Neural cell (in vitro differentiated cells): ENCODE measurements at regions not wholly inside any gene's neighbourhood (a gene's known extent, or its start where the extent isn't known, plus 50 kb on each side); places are given as distances from the start of the nearest gene placed in this dataset.

ENCODE experiments used
- H2AFZ ChIP-seq: fragments of 200-600, 300-800 bp; sonication (generic), shearing (Covaris generic); 2 replicates; pipeline ENCODE4 v1.6.0; 2014; ENCODE audit warnings: low read depth, mild to moderate bottlenecking, antibody characterized with exemption, low read length, moderate library complexity
- H3F3A ChIP-seq: fragments of 200-600 bp; shearing (Covaris generic); 2 replicates; pipeline ENCODE4 v1.6.1; 2016; ENCODE audit warnings: mild to moderate bottlenecking, moderate library complexity, mixed read lengths, antibody characterized with exemption, low read length; ENCODE audit not compliant: insufficient read depth, poor library complexity, severe bottlenecking
- H3K27ac ChIP-seq: fragments of 200-600, 300-800 bp; sonication (generic), shearing (Covaris generic); 2 replicates; pipeline ENCODE4 v1.5.1; 2014; ENCODE audit warnings: mild to moderate bottlenecking, low read length, moderate library complexity
- H3K27me3 ChIP-seq: fragments of 300-800, 200-600 bp; sonication (generic), shearing (Covaris generic); 2 replicates; pipeline ENCODE4 v1.6.0; 2014; ENCODE audit warnings: mild to moderate bottlenecking, low read depth, low read length, moderate library complexity; ENCODE audit not compliant: insufficient read depth
- H3K36me3 ChIP-seq: fragments of 300-800, 200-600 bp; sonication (generic), shearing (Covaris generic); 2 replicates; pipeline ENCODE4 v1.5.1; 2014; ENCODE audit warnings: mild to moderate bottlenecking, antibody characterized with exemption, low read length, moderate library complexity; ENCODE audit not compliant: insufficient read depth
- H3K4me2 ChIP-seq: fragments of 300-800, 200-600 bp; sonication (generic), shearing (Covaris generic); 2 replicates; pipeline ENCODE4 v1.6.0; 2014; ENCODE audit warnings: mild to moderate bottlenecking, low read length
- H3K4me3 ChIP-seq: fragments of 300-800, 200-600 bp; sonication (generic), shearing (Covaris generic); 2 replicates; pipeline ENCODE4 v1.5.1; 2014; ENCODE audit warnings: mild to moderate bottlenecking, low read length, moderate library complexity
- H3K79me2 ChIP-seq: fragments of 200-600 bp; shearing (Covaris generic); replicated peaks from 2 replicates; pipeline ENCODE4 v1.6.0; 2014; ENCODE audit warnings: mild to moderate bottlenecking, low read length, moderate library complexity; ENCODE audit not compliant: insufficient read depth
- H3K9ac ChIP-seq: fragments of 300-800, 200-600 bp; sonication (generic), shearing (Covaris generic); 2 replicates; pipeline ENCODE4 v1.6.1; 2016; ENCODE audit warnings: mild to moderate bottlenecking, low read length, mixed read lengths
- H3K9me2 ChIP-seq: fragments of 200-600 bp; shearing (Covaris generic); 2 replicates; pipeline ENCODE4 v1.6.1; 2016; ENCODE audit warnings: mild to moderate bottlenecking, low read length, mixed read lengths; ENCODE audit not compliant: insufficient read depth
- H3K9me3 ChIP-seq: fragments of 200-600, 300-800 bp; sonication (generic), shearing (Covaris generic); 2 replicates; pipeline ENCODE4 v1.6.1; 2016; ENCODE audit warnings: mild to moderate bottlenecking, mixed run types, low read length, moderate library complexity, mixed read lengths
- H4K20me1 ChIP-seq: fragments of 200-600 bp; shearing (Covaris generic); 2 replicates; pipeline ENCODE4 v1.6.1; 2016; ENCODE audit warnings: mild to moderate bottlenecking, mixed run types; ENCODE audit not compliant: insufficient read depth
- EP300 ChIP-seq: fragments of 450-650 bp; conservative IDR thresholded peaks from 2 replicates; pipeline ENCODE4 v1.6.1; 2014; ENCODE audit warnings: antibody characterized with exemption, mild to moderate bottlenecking, moderate library complexity; ENCODE audit not compliant: poor library complexity, severe bottlenecking
- EZH2 ChIP-seq: fragments of 200-600, 300-800 bp; shearing (Covaris generic), sonication (generic); IDR thresholded peaks from 2 replicates; pipeline ENCODE4 v1.6.1; 2014; ENCODE audit warnings: antibody characterized with exemption, low read length, borderline replicate concordance, mild to moderate bottlenecking; ENCODE audit not compliant: insufficient read depth, poor library complexity, severe bottlenecking
- MXI1 ChIP-seq: fragments of 450-650 bp; conservative IDR thresholded peaks from 2 replicates; pipeline ENCODE4 v1.6.1; 2014; ENCODE audit warnings: antibody characterized with exemption, mild to moderate bottlenecking; ENCODE audit not compliant: poor library complexity, severe bottlenecking
- POLR2AphosphoS5 ChIP-seq: IDR thresholded peaks from 2 replicates; pipeline ENCODE4 v1.6.1; 2012
- RAD21 ChIP-seq: fragments of 450-650 bp; conservative IDR thresholded peaks from 2 replicates; pipeline ENCODE4 v1.6.1; 2014; ENCODE audit warnings: antibody characterized with exemption, mild to moderate bottlenecking, moderate library complexity
- SMC3 ChIP-seq: fragments of 450-650 bp; conservative IDR thresholded peaks from 2 replicates; pipeline ENCODE4 v1.6.1; 2014; ENCODE audit warnings: antibody characterized with exemption, mild to moderate bottlenecking, moderate library complexity; ENCODE audit not compliant: poor library complexity
- TAF1 ChIP-seq: IDR thresholded peaks from 2 replicates; pipeline ENCODE4 v1.6.1; 2012; ENCODE audit warnings: low read depth
- TF ChIP-seq, protein P1 (sequence below): IDR thresholded peaks from 2 replicates; pipeline ENCODE4 v1.6.1; 2012; ENCODE audit warnings: borderline replicate concordance
- TF ChIP-seq, protein P2 (sequence below): fragments of 450-650 bp; IDR thresholded peaks from 2 replicates; pipeline ENCODE4 v1.5.1; 2014; ENCODE audit warnings: antibody characterized with exemption, mild to moderate bottlenecking, moderate library complexity; ENCODE audit not compliant: poor library complexity, severe bottlenecking

DNA sequence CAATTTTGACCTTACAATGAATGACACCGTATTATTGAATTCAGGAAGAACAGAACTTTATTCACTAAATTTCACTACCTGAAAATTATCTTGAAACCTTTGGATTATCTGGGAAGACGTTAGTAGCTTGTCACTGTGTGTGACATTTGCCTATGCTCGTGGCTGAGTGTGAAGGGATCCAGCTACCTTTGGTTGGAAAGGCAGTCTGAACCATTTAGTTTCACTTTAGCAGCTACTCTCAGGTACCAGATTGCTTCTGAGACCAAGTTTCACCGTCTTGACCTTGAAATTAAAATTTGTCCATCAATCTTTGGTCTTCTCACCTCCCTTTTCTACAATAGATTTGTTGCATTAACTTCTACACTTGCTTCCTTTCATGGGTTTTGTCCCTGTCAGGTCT lies 637.5 kb downstream of the MBD2 start:
- no peaks in the 10 kb centered on the region for H3F3A ChIP-seq
- H3K36me3 ChIP-seq = no peaks in the 10 kb centered on the region
- no peaks in the 10 kb centered on the region for H3K27me3 ChIP-seq
- TF ChIP-seq TAF1 (no peak), EZH2 (no peak), EP300 (no peak), SMC3 (no peak), MXI1 (no peak), POLR2AphosphoS5 (no peak), RAD21 (no peak)
- TF ChIP-seq, protein P1, sequence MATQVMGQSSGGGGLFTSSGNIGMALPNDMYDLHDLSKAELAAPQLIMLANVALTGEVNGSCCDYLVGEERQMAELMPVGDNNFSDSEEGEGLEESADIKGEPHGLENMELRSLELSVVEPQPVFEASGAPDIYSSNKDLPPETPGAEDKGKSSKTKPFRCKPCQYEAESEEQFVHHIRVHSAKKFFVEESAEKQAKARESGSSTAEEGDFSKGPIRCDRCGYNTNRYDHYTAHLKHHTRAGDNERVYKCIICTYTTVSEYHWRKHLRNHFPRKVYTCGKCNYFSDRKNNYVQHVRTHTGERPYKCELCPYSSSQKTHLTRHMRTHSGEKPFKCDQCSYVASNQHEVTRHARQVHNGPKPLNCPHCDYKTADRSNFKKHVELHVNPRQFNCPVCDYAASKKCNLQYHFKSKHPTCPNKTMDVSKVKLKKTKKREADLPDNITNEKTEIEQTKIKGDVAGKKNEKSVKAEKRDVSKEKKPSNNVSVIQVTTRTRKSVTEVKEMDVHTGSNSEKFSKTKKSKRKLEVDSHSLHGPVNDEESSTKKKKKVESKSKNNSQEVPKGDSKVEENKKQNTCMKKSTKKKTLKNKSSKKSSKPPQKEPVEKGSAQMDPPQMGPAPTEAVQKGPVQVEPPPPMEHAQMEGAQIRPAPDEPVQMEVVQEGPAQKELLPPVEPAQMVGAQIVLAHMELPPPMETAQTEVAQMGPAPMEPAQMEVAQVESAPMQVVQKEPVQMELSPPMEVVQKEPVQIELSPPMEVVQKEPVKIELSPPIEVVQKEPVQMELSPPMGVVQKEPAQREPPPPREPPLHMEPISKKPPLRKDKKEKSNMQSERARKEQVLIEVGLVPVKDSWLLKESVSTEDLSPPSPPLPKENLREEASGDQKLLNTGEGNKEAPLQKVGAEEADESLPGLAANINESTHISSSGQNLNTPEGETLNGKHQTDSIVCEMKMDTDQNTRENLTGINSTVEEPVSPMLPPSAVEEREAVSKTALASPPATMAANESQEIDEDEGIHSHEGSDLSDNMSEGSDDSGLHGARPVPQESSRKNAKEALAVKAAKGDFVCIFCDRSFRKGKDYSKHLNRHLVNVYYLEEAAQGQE = no peak
- TF ChIP-seq, protein P2, sequence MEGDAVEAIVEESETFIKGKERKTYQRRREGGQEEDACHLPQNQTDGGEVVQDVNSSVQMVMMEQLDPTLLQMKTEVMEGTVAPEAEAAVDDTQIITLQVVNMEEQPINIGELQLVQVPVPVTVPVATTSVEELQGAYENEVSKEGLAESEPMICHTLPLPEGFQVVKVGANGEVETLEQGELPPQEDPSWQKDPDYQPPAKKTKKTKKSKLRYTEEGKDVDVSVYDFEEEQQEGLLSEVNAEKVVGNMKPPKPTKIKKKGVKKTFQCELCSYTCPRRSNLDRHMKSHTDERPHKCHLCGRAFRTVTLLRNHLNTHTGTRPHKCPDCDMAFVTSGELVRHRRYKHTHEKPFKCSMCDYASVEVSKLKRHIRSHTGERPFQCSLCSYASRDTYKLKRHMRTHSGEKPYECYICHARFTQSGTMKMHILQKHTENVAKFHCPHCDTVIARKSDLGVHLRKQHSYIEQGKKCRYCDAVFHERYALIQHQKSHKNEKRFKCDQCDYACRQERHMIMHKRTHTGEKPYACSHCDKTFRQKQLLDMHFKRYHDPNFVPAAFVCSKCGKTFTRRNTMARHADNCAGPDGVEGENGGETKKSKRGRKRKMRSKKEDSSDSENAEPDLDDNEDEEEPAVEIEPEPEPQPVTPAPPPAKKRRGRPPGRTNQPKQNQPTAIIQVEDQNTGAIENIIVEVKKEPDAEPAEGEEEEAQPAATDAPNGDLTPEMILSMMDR = no peak
- H3K4me2 ChIP-seq = no peak overlapping the region
- H4K20me1 ChIP-seq = no peaks in the 10 kb centered on the region
- no peak overlapping the region for H2AFZ ChIP-seq
- no peak overlapping the region for H3K27ac ChIP-seq
- no peaks in the 10 kb centered on the region for H3K9me2 ChIP-seq
- H3K9me3 ChIP-seq = no peaks in the 10 kb centered on the region
- H3K79me2 ChIP-seq = no peaks in the 10 kb centered on the region
- no peak overlapping the region for H3K9ac ChIP-seq
- no peak overlapping the region for H3K4me3 ChIP-seq
